NCI-H460 (cell line): ENCODE measurements at regions not wholly inside any gene's neighbourhood (a gene's known extent, or its start where the extent isn't known, plus 50 kb on each side); places are given as distances from the start of the nearest gene placed in this dataset.
"Not testable (repeated sequence)": the region's sequence is repeated elsewhere in the genome, so short reads cannot be mapped to it uniquely, and the experiment has no call there.

ENCODE experiments used
- DNase-seq: peaks from one replicate; pipeline ENCODE4 v3.0.0-alpha.2; 2016; ENCODE audit warnings: low read depth; ENCODE audit errors: extremely low read depth

GRCh38 chr3:187544326-187544725 is 125.9 kb downstream of the SST start:
- DNase-seq = no peak

DNA sequence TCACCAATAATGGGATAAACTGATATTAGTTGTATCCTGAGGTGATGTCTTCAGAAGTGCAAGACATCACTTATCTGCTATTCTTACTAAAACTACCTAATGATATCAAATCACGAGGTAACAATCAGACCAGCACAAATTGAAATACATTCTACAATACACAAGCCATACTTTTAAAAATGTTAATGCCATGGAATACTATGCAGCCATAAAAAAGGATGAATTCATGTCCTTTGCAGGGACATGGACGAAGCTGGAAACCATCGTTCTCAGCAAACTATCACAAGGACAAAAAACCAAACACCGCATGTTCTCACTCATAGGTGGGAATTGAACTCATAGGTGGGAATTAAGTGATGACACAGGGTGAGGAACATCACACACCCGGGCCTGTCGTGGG is 129.3 kb downstream of the SST start:
- DNase-seq = no peak

DNA sequence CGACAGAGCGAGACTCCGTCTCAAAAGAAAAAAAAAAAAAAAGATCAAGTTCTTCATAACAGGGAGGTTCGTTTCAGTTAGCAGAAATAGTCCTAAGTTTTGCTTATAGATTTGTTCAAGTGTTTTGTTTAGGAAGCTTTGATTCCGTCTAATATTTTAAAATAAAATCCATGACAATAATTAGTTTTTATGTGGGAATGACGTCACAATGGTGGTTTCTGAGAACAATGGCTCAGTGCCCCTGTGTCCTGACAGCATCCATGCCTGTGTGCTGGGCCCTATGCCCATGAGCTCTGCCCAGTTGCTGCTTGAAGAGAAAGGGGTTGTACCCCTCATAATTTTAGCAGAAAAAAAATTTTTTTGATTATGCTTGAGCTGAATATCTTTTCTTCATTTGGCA is 134.0 kb downstream of the SST start:
- no peak for DNase-seq

GRCh38 chr3:187533797-187534196 is 136.4 kb downstream of the SST start:
- DNase-seq = no peak

DNA sequence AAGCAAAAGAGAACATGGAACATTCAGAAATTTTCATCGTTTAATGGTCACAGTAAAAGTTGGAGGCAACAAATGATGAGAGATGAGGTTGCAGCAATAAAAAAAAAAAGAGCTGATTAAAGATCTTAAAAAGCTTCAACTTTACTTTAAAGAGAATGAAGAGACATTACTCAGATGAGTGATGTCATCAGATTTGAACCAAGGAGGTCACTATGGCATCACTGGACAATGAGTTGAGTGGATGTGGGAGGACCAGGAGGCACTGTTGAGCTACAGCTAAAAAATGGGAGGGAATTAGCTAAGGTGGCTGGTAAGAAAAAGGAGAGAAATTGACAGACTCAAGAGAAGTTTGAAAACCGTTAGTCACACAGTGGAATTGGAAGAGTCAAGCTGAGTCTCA is 138.4 kb downstream of the SST start:
- no peak for DNase-seq

GRCh38 chr3:187522890-187523289 is 147.3 kb downstream of the SST start:
- DNase-seq = no peak

DNA sequence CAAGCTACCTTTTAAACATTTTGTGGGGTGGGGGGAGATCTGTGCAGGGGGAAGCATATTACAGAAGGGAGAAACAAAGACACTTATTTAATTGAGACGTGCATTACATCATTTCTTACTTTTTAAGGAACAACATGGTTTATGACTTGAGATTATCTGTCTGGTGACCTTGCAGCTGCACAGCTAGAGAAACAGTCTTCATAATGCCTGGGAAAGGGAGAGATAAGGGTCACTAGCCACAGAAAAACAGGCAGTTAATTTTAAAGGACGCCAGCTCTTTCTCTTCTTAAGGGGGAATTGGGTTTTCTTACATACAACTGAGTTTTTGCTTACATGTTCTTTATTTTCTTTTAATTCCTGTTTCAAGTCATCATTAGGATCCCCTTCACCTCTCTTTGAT is 147.9 kb downstream of the SST start:
- no peak for DNase-seq

DNA sequence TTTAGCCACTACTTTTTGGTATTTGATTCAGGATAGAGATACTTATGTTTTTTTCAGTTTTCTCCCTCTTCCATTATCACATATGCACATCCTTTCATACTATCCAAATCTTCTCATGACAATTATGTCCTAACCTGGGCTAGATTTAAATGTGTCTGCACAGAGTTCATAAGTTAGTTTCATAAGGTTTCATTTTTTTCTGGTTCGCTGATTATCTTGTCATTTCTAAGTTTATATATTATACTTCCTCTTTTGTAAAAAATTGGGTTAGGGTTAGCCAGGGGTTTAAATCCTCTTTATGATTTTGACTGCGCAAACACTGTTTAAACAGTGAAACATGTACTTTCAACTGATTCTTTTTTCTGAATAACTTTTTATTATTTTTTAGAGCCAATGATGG is 148.6 kb downstream of the SST start:
- DNase-seq = no peak

DNA sequence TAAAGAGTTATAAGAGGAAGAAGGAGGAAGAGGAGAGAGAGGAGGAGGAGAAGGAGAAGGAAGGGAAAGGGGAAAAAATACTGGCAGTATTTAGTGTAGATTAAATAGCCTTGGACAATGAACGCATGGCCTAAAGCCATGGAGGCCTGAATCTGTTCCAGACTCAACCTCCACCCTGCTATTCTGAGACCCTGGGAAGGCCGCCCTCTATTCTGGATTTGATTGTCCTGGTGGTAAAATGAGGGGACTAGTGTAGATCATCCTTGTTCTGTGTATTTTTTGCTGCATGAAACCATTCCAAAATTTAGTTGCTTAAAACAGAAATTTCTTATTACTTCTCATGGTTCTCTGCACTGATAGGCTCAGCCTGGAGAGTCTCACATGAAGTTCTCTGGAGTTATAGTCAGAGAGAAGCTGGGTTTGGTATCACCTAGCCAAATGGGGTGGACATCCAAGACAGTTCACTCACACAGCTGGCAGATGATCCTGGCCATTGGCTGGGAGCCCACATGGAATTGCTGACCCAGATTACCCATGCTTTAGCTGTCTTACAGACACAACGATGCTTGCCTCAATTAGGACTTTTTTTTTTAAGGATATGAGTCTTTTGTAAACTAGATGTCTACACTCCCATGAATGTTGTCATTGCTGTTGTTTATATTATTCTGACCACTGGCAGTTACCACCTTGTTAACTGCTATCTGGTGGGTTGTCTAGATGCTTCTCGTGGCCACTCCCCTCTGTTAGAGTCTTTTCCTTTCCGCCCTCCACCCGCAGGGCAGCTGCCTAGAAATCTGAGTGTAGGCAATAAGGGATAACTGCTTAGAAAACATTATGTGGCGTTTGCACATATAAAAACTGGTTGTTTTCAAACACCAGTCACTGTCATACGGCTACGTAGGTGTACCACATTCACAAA is 149.9 kb downstream of the SST start:
- no peak for DNase-seq

GRCh38 chr3:187519428-187519890 is 150.7 kb downstream of the SST start:
- no peak for DNase-seq

DNA sequence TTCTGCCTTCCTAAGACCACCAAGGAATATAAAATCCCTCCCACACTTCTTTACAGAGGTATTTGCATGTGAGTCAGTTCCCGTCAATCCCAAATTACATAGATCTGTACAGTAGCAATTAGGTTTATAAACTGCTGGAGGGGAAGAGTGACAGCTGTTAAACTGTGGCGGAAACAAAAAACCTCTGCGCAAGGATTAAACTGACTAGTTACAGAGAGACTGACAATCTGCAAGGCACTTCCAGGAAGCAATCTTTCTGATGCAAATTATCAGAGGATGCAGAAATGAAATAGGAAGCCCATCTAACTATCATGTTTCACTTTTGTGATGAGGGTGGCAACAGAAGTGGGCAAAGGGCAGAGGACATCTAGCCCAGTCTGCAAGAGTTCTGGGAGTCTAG is 150.4 kb downstream of the RTP4 start:
- no peak for DNase-seq

- DNase-seq = no peak
These were observed 150.0 kb downstream of the RTP4 start for GRCh38 chr3:187518207-187518606.

DNA sequence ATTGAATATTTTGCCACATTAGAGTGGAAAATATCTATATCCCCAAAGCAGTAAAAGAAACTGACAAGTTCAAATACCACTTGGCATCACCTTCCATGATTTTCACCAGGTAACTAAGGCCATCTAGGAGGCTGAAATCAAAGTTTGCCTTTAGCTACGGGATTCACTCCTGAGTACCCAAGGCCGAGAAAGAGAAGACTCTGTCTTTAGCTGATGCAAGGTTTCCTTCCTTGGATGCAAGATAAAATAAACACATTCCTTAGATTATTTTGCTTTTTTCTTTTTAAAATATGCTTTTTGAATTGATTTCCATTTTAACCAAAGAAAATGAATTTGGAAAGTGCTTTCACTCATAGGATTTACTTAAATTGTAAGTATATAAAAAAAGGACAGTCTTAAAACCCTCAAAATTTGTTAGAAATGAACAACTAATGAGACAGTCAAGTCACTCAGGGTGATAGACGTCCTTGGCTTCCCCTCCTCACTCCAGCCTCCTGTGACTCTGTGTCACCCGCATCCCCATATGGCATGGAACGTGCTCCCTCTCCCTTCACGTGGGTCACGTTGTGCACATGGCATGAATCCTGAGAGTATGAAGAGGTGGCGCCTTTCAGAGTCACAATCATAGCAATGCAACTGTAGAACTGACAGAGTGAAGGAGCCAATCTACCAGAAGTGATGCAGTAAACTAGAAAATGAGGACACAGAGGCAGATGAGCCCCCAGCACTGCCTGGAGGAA is 148.4 kb downstream of the RTP4 start:
- DNase-seq = no peak

- no peak for DNase-seq
These were observed 139.7 kb downstream of the RTP4 start for GRCh38 chr3:187507905-187508304.

DNA sequence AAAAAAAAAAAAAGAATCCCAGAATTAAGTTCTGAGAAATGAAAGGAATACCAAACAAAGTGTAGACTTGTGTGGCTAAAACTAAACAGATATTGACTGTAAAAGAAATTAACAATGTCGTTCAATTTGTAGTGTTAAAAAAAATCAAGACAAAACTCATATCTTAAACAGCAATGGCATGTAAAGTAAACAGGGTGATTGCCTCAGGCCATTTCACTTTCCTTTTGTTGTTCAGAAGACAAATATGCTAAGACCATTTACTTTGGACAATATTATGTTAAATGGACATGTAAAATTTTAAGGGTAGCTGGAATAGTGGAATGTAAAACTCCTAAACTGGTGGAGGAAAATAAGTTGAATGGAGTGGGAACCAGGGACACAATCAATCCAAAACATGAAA is 139.1 kb downstream of the RTP4 start:
- no peak for DNase-seq

GRCh38 chr3:187504435-187504834 is 136.2 kb downstream of the RTP4 start:
- DNase-seq = no peak

- DNase-seq = no peak
These were observed 130.1 kb downstream of the RTP4 start for GRCh38 chr3:187498211-187498724.

DNA sequence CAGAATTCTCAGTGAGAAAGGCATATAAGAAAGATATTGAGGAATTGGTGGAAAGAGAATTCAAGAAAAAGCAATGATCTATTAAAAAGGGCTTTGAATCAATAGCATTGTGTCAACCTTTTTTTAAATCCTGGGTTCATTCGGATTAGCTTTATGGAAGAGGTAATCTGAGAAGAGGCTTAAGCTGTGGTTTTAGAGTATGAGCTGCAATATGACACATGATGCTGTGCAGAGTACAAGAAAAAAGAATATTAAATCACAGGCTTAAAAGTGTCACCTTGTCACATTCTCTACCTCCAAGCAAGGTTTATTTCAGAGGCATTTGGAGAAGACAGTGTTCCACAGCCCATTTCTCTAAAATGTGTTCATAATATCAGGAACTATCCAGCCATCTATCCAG is 128.9 kb downstream of the RTP4 start:
- no peak for DNase-seq

DNA sequence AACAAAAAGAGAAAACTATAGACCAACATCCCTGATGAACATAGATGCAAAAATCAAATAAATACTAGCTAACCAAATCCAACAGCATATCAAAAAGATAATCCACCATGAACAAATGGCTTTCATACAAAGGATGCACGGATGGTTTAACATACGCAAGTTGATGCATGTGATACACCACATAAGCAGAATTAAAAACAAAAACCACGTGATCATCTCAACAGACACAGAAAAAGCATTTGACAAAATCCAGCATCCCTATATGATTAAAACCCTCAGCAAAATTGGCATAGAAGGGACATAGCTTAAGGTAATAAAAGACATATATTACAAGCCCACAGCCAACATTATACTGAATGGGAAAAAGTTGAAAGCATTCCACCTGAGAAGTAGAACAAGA is 125.9 kb downstream of the RTP4 start:
- not testable (repeated sequence) for DNase-seq

DNA sequence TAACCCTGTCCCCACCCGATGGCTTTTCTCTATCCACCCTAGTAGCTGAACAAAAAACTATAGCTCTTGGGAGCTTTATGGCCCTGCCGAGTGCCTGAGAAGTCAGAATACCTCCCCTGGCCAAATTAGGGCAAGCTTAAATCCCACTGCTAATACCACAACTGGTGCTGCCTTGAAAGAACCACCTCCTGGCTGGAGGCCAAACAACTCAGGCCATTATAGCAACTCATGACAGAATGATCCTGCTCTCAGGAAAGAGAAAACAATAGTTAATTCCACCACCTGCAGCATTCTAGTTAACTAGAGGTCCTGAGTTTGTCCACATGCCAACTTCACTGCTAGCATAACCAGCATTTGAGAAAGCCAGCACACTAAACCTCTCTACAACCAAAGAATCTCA is 123.2 kb downstream of the RTP4 start:
- DNase-seq = no peak

DNA sequence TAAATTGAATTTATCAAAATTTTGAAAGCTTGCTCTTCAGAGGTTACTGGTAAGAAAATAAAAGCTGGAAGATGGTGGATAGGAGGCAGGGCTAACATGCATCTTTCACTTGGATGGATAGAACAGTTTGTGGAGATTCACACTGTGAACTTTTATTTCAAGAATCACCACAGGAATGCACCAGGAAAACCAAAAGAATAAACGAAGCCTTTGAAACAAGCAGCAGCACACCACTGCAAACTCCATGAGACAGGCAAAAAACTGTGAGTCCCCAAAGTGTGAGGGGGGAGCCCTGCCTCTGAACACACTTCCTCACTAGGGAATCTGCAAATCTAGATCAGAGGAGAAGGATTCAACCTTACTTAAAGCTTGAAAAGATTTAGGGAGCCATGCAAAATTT is 122.2 kb downstream of the RTP4 start:
- DNase-seq = no peak
